Ovary (tissue), 3 donors: ENCODE measurements at regions not wholly inside any gene's neighbourhood (a gene's known extent, or its start where the extent isn't known, plus 50 kb on each side); places are given as distances from the start of the nearest gene placed in this dataset.

Source experiments
- EP300 ChIP-seq: sonication (generic); formaldehyde crosslinking; IDR thresholded peaks from one replicate; pipeline ENCODE4 v1.6.1; 2017; ENCODE audit warnings: antibody characterized with exemption
- POLR2A ChIP-seq: fragments of 450-650 bp; IDR thresholded peaks from one replicate; pipeline ENCODE4 v1.6.1; 2017; ENCODE audit warnings: antibody characterized with exemption, mild to moderate bottlenecking, moderate library complexity
- TF ChIP-seq, protein P1 (sequence below), 3 donors: fragments of 450-650 bp in 2 of 3; fragments of 200-600 bp in 1 of 3; IDR thresholded peaks; one replicate each; pipeline versions ENCODE4 v1.5.1 to v1.8.0; 2016 to 2022; ENCODE audit warnings: antibody characterized with exemption in 3 of 3, mild to moderate bottlenecking in 1 of 3
- donor health status: DM: no; HTN: no; CAD: no.

DNA sequence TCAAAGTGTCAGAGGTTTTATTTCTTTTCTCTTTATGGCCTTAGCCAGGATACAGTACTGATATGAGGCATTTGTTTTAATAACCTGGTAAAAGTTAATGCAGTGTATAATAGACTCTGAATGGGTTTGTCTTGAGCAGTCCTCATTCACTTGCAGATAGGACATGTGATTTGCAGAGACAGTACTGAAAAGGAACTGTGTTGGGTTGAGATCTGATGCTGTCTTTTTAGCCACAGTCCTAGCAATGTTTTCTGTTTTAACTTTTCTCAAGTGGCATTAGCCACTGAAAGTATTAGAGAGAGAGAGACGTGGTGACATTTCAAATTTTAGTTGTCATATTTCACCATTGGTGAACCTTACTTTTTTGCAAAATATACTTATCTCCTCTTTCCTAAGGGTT is 547.2 kb upstream of the MAN1A1 start:
- no peak for TF ChIP-seq EP300
- TF ChIP-seq POLR2A: no peak
- TF ChIP-seq, protein P1, sequence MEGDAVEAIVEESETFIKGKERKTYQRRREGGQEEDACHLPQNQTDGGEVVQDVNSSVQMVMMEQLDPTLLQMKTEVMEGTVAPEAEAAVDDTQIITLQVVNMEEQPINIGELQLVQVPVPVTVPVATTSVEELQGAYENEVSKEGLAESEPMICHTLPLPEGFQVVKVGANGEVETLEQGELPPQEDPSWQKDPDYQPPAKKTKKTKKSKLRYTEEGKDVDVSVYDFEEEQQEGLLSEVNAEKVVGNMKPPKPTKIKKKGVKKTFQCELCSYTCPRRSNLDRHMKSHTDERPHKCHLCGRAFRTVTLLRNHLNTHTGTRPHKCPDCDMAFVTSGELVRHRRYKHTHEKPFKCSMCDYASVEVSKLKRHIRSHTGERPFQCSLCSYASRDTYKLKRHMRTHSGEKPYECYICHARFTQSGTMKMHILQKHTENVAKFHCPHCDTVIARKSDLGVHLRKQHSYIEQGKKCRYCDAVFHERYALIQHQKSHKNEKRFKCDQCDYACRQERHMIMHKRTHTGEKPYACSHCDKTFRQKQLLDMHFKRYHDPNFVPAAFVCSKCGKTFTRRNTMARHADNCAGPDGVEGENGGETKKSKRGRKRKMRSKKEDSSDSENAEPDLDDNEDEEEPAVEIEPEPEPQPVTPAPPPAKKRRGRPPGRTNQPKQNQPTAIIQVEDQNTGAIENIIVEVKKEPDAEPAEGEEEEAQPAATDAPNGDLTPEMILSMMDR (IDR thresholded peaks at IDR 0.05): no peak
